ENCODE measurements at regions not wholly inside any gene's neighbourhood (a gene's known extent, or its start where the extent isn't known, plus 50 kb on each side); places are given as distances from the start of the nearest gene placed in this dataset.

GRCh38 chr6:23088761-23089160 is 519.4 kb downstream of the HDGFL1 start:
- TF ChIP-seq CTCF (conservative IDR thresholded peaks at IDR 0.05), result no peak

GRCh38 chr6:23089981-23090380 is 520.6 kb downstream of the HDGFL1 start:
- H3K27ac ChIP-seq, result no peak overlapping the region
- TF ChIP-seq ZFX (IDR thresholded peaks at IDR 0.05), result no peak
- no peak for TF ChIP-seq CTCF (conservative IDR thresholded peaks at IDR 0.05)

More at GRCh38 chr6:23088761-23089160, 519.4 kb downstream of the HDGFL1 start:
- no peak overlapping the region for H3K27ac ChIP-seq

GRCh38 chr6:23091795-23092194 is 522.4 kb downstream of the HDGFL1 start:
- TF ChIP-seq ZFX (IDR thresholded peaks at IDR 0.05), result no peak
- no peak for TF ChIP-seq CTCF (conservative IDR thresholded peaks at IDR 0.05)

GRCh38 chr6:23096876-23097275 is 527.5 kb downstream of the HDGFL1 start:
- TF ChIP-seq CTCF (conservative IDR thresholded peaks at IDR 0.05), result no peak
- no peak for TF ChIP-seq ZFX (IDR thresholded peaks at IDR 0.05)

More at GRCh38 chr6:23091795-23092194, 522.4 kb downstream of the HDGFL1 start:
- no peak overlapping the region for H3K27ac ChIP-seq

GRCh38 chr6:23097566-23097965 is 528.2 kb downstream of the HDGFL1 start:
- TF ChIP-seq CTCF (conservative IDR thresholded peaks at IDR 0.05), result no peak
- no peak for TF ChIP-seq ZFX (IDR thresholded peaks at IDR 0.05)

More at GRCh38 chr6:23096876-23097275, 527.5 kb downstream of the HDGFL1 start:
- H3K27ac ChIP-seq, result no peak overlapping the region

GRCh38 chr6:23106951-23107350 is 537.6 kb downstream of the HDGFL1 start:
- no peak overlapping the region for H3K27ac ChIP-seq
- no peak for TF ChIP-seq CTCF (conservative IDR thresholded peaks at IDR 0.05)
- TF ChIP-seq ZFX (IDR thresholded peaks at IDR 0.05), result no peak

More at GRCh38 chr6:23097566-23097965, 528.2 kb downstream of the HDGFL1 start:
- H3K27ac ChIP-seq, result no peak overlapping the region

- H3K27ac ChIP-seq, result no peak overlapping the region
- TF ChIP-seq CTCF (conservative IDR thresholded peaks at IDR 0.05), result no peak
- no peak for TF ChIP-seq ZFX (IDR thresholded peaks at IDR 0.05)
These were observed 542.6 kb downstream of the HDGFL1 start for GRCh38 chr6:23111984-23112383.
